ENCODE measurements at regions not wholly inside any gene's neighbourhood (a gene's known extent, or its start where the extent isn't known, plus 50 kb on each side); places are given as distances from the start of the nearest gene placed in this dataset.

DNA sequence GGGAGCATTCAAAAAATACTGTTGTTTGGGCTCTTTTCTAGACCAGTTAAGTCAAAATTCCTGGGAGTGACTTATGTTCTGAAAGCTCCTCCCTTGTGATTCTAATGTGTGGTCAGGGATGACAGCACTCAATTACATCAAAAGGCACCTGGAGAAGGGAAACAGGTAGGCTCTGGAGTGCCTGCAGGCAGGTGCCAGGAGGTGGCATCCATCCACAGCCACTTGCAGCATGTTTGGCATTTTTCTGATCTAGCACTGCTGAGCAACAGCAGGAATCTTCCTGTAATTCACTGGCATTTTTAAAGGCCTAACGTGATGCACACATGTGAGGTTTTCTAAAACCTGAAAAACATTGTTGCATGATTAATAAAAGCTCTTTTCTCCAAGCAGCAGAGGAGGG lies 94.6 kb downstream of the CCNA1 start:
- no peak for TF ChIP-seq EZH2 (IDR thresholded peaks at IDR 0.05; ENCODE audit: borderline replicate concordance, low read depth, low read length, poor library complexity, severe bottlenecking)
- TF ChIP-seq, protein P1, sequence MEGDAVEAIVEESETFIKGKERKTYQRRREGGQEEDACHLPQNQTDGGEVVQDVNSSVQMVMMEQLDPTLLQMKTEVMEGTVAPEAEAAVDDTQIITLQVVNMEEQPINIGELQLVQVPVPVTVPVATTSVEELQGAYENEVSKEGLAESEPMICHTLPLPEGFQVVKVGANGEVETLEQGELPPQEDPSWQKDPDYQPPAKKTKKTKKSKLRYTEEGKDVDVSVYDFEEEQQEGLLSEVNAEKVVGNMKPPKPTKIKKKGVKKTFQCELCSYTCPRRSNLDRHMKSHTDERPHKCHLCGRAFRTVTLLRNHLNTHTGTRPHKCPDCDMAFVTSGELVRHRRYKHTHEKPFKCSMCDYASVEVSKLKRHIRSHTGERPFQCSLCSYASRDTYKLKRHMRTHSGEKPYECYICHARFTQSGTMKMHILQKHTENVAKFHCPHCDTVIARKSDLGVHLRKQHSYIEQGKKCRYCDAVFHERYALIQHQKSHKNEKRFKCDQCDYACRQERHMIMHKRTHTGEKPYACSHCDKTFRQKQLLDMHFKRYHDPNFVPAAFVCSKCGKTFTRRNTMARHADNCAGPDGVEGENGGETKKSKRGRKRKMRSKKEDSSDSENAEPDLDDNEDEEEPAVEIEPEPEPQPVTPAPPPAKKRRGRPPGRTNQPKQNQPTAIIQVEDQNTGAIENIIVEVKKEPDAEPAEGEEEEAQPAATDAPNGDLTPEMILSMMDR (conservative IDR thresholded peaks at IDR 0.05; ENCODE audit: low read depth, low read length), result no peak
